Stimulated activated CD8-positive, alpha-beta memory T cell treated with anti-CD3 and anti-CD28 coated beads, Interleukin-7, amount 100 ng/mL, for 24 hours (primary cell): ENCODE measurements at regions not wholly inside any gene's neighbourhood (a gene's known extent, or its start where the extent isn't known, plus 50 kb on each side); places are given as distances from the start of the nearest gene placed in this dataset.

Experiments
- DNase-seq: peaks from one replicate; pipeline ENCODE4 v3.0.0-alpha.2; 2020; ENCODE audit warnings: low read depth

- no peak for DNase-seq
Measured at GRCh38 chr1:168918860-168919741, 187.4 kb upstream of the ATP1B1 start.

DNA sequence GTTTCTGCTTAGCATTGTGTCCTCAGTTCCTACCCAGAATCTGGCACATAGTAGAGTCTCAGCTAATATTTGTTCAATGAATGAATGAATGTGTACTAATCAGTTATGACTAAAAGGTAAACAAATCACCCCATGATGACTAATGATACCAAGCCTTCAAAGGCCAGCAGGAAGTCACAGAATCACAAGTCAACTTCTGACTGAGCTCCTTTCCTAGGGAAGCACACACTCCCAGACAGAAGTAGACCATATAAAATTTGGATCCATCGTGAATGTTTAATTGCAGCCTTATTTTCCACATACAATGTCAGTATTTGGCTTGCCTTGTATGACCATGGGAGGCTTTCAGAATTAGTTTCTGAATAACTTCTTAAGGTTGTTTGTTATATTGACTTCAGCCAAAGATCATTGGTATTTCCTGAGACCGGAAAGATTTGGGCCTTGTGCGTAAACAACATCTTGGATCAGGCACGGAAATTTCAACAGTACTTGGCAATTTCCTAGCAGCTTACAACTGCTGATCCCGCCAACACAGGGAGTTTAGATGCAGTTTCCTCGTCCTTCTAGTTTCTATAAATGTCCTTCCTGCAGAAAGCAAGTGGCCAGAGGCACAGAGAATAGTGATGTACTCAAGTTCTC lies 185.9 kb upstream of the ATP1B1 start:
- no peak for DNase-seq

DNA sequence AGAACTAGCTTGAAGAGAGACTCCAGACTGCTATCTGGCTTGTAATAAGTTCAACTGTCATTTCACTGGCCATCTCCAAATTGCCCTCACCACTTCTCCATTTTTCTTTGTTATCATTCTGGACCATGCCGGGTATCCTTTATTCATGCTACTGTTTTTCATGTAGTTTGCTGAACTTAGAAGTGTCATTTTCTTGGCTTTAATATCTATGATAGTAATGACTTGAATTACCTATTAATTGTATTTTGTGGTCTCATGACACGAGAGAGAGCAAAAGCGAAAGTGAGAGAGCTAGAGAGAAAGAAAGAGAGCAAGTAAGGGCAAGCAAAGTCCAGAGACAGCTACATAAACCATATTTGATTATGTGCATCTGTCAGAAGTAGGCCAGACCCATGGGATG lies 184.9 kb upstream of the ATP1B1 start:
- no peak for DNase-seq

DNA sequence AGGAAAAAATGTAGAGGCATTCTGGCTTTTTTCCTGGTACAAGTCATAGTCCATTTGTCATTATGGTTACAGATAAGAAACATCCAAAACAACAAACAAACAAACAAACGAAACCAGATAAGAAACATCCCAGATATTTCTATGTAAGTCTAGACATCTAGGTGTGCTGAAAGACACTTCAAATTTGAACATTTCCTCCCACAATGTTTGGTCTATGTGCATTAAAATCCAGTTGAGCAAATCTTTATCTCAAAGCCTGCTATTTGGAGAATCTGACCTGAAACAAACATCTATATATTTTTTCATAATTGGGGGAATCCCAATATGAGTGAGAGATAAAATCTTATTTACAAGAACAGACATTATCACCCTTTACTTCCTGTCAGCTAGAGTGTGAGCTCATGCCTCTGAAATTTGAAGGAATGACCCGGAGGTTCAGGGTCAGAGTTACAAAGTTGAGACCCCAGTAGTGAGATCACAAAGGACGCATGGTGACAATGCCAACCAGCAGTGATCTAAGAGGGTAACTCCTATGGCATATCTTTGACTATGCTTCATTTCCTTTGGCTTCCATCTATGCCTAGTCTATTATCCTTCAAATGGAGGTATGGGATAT lies 182.9 kb upstream of the ATP1B1 start:
- DNase-seq: no peak

- DNase-seq: no peak
Measured at GRCh38 chr1:168924976-168925375, 181.5 kb upstream of the ATP1B1 start.

DNA sequence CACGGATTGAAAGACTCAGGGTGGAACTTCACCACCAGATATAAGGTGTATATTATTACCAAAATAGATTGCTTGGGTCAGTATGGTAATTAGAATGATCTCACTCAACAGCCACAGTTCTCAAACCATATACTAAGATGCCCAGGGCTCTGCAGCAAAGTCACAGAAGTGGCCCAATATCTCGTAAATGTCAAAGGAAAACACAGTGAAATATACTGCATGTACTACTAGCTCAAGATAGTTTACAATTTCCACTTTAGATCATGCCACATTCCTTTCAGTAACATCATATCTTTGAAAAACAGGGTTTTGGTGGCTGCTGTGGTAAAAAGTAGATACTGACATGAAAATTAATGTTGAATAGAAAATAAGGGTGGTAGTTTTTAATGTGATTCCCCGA lies 180.3 kb upstream of the ATP1B1 start:
- no peak for DNase-seq

DNA sequence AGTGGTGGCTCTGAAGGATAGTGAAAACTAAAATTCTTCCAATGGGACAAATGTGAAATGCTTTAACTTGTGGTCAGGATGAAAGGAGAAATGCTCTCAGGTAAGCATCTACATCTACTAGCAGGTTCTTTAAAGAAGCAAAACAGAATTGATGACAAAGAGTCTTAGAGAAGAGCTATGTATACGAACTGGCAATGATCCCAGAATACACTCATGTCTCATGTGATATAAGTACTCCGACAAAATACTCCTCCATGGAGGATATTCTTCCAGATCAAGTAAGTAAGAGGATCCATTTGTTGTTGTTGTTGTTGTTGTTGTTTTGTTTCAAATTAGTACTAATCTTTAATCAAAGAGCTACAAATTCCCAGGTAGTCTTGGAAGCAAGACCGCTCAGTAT lies 174.0 kb upstream of the ATP1B1 start:
- DNase-seq: no peak

- no peak for DNase-seq
Measured at GRCh38 chr1:168933141-168933805, 173.2 kb upstream of the ATP1B1 start.

GRCh38 chr1:168939110-168939946 lies 167.2 kb upstream of the ATP1B1 start:
- no peak for DNase-seq

GRCh38 chr1:168939947-168940223 lies 166.6 kb upstream of the ATP1B1 start:
- DNase-seq: no peak

DNA sequence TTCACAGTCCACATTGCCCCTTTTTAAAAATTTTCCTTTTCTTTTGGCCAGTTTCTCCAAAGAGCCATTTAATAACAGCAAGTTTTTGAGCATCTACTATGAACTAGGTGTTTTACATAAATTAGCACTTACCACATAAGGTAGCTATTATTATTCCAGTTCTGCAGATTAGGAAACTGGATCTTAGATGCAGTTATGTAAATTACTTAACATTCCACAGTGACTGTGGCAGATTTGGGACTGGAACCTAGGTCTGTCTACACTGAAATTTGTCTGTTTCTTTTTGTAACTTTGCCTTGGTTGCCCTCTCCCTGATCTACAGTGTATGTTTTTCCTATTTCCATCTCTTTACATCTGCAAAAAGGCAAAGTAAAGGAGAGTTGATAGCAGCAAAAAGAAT lies 164.8 kb upstream of the ATP1B1 start:
- no peak for DNase-seq

- no peak for DNase-seq
Measured at GRCh38 chr1:168942165-168942564, 164.3 kb upstream of the ATP1B1 start.

DNA sequence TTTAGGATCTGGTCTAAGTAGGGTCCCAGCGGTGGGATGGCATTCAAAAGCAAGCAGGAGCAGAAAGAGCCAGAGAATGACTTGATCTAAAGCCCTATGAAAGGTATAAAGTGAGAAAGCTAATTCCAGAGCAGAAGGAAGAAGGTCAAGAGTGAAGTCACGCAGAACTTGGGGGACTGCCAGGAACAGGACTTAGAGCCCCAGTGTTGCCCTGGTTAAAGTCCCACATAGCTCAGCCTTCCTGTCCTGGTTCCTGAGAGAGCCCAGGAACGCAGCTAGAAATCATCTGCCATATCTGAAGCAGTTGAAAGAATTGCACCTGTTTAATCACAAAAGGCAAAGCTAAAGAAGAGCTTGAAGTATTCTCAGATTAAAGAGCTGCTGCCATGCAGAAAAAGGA lies 160.6 kb upstream of the ATP1B1 start:
- DNase-seq: no peak

- DNase-seq: no peak
Measured at GRCh38 chr1:168947041-168947440, 159.4 kb upstream of the ATP1B1 start.

GRCh38 chr1:168949672-168950071 lies 156.8 kb upstream of the ATP1B1 start:
- DNase-seq: no peak

DNA sequence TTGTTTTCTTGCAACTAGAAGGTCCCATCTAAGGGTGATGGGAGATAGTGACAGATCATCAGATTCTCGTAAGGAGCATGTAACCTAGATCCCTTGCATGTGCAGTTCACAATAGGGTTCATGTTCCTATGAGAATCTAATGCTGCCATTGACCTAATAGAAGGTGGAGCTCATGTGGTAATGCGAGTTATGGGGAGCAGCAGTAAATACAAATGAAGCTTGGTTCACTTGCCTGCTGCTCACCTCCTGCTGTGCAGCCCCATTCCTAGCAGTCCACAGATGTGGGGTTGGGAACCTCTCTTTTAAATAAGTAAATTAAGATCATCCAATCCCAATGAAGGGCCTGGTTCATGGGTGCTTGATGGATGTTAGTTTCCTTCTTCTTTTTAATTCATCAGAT lies 148.7 kb upstream of the ATP1B1 start:
- DNase-seq: no peak

DNA sequence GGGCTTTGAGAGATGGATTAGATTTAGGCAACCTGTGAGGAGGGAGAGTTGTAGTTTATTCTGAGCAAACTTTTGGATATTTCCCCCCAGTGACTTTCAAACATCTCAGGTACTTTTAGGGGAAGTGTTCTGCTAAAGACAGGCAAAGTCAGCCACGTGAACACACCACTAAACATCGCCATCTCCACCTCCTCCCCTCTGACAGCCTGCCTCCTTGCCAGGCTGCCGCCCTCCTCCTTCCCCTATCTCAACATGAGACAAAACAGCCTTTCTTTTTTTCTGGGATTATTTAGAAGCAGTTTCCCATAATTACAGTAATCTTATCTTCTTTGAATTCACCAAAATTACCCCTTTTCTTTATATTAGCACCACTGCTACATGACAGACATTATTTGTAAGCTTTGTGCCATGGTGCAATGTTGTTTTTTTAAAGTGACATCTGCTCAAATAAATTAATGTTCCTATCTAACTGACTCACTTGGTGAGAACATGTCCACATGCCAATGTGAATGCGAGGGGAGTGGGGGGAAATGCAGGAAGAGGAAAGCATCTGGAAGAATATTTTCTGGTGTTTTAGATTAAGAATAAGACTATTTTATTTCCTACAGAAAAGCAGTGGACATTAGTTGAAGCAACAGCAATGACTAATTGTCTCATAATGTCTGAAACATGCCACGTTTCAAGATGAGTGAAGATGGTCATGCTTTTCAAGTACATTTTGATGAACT lies 147.8 kb upstream of the ATP1B1 start:
- DNase-seq: no peak

DNA sequence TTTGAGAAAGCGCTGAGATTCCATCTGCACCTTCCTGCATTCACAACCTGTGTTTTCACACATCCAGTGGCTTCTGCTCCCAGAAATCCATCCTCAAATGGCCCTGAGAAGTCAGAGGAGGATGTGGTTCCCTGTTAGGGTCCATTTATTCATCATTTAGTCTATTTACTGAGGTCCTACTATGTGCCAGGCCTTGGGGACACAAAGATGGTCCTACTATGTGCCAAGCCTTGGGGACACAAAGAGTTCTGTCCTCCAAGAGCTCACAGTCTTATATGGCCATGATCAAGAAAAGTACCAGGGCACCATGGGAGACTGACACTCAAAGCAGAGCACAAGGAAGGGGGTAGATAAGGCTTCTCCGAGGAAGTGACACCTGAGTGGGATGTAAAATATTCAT lies 147.1 kb upstream of the ATP1B1 start:
- no peak for DNase-seq

- no peak for DNase-seq
Measured at GRCh38 chr1:168960114-168960513, 146.4 kb upstream of the ATP1B1 start.

DNA sequence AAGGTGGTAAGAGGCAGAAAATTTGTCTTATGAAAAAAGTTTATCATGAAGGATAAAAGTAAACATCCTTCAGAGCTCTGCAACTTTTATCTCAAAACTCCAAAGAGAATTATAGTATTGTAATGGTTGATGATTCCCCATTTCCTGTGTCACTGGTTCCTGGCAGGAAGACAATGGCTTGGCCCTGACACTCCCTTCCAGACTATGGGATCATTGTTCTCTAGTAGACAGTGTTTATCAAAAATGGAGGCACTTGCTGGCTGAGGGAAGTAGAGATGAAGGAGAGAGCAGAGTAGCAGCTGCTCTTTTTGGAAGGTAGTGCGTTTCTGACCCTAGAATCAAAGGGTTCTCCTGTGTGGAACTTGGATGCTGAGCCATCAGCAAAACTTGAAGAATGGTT lies 145.9 kb upstream of the ATP1B1 start:
- no peak for DNase-seq

DNA sequence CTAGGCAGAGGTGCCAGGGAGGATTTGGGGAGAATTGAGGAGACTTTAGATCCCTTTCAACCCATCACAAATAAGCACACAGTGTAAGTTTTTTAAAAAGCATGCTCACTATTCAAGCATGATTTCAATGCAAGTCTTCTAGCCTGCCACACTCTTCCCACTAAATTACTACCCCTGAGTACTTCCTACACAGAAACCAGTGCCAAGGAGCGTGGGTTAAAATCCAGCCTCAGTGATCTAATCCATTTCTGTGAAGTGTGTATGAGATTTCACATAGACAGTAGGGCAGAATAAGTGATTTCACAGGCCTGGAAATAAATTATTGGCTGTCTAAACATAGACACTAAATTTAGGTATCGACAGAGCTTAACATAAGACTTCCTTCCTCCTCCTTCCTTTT lies 142.9 kb upstream of the ATP1B1 start:
- no peak for DNase-seq
